ENCODE measurements at regions not wholly inside any gene's neighbourhood (a gene's known extent, or its start where the extent isn't known, plus 50 kb on each side); places are given as distances from the start of the nearest gene placed in this dataset.

GRCh38 chr3:175890066-175890465 lies 1030.9 kb downstream of the NAALADL2 start:
- H3K4me1 Mint-ChIP-seq, result no peaks in the 10 kb centered on the region
- no peak overlapping the region for H4K91ac ChIP-seq (ENCODE audit: insufficient read length, low read depth, low read length)
- no peak overlapping the region for H2BK12ac ChIP-seq (ENCODE audit: insufficient read length, low read depth, low read length)
- no peak overlapping the region for H3K14ac ChIP-seq (ENCODE audit: insufficient read depth, low read length)
- no peak overlapping the region for H3K4ac ChIP-seq (ENCODE audit: low read depth, low read length)
- H3K27ac Mint-ChIP-seq, result no peak overlapping the region
- no peak overlapping the region for H3K4me2 ChIP-seq (ENCODE audit: insufficient read depth, insufficient read length, low read length)
- no peaks in the 10 kb centered on the region; a peak in 1 of 5 replicates for H3K9me3 Mint-ChIP-seq
- no CpG with 5 or more reads among the region's 4 CpGs for WGBS (ENCODE audit: extremely low coverage, insufficient read length, low lambda C conversion rate)
- TF ChIP-seq, protein P1, sequence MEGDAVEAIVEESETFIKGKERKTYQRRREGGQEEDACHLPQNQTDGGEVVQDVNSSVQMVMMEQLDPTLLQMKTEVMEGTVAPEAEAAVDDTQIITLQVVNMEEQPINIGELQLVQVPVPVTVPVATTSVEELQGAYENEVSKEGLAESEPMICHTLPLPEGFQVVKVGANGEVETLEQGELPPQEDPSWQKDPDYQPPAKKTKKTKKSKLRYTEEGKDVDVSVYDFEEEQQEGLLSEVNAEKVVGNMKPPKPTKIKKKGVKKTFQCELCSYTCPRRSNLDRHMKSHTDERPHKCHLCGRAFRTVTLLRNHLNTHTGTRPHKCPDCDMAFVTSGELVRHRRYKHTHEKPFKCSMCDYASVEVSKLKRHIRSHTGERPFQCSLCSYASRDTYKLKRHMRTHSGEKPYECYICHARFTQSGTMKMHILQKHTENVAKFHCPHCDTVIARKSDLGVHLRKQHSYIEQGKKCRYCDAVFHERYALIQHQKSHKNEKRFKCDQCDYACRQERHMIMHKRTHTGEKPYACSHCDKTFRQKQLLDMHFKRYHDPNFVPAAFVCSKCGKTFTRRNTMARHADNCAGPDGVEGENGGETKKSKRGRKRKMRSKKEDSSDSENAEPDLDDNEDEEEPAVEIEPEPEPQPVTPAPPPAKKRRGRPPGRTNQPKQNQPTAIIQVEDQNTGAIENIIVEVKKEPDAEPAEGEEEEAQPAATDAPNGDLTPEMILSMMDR (conservative IDR thresholded peaks at IDR 0.05), result no peak
- no peak overlapping the region for H3K9ac ChIP-seq (ENCODE audit: extremely low read depth, insufficient read length, low read length)
- no peak for DNase-seq
- H3K9me3 ChIP-seq (ENCODE audit: control insufficient read depth, low read depth, low read length), result no peaks in the 10 kb centered on the region
- H2BK5ac ChIP-seq (ENCODE audit: insufficient read length, low read length), result no peak overlapping the region
- H3K23ac ChIP-seq (ENCODE audit: insufficient read length, low read depth, low read length), result no peak overlapping the region
- H3K18ac ChIP-seq (ENCODE audit: insufficient read length, low read depth, low read length), result no peak overlapping the region
- H3K4me3 Mint-ChIP-seq, result no peak overlapping the region
- no peak overlapping the region for H2BK15ac ChIP-seq (ENCODE audit: low read depth, low read length)
- H3K56ac ChIP-seq (ENCODE audit: insufficient read length, low read depth, low read length), result no peak overlapping the region
- no peaks in the 10 kb centered on the region for H3K23me2 ChIP-seq (ENCODE audit: insufficient read length, low read depth, low read length, poor library complexity, severe bottlenecking)
- H4K5ac ChIP-seq (ENCODE audit: insufficient read length, low read depth, low read length), result no peak overlapping the region
- no peak overlapping the region for H2BK20ac ChIP-seq (ENCODE audit: low read depth, low read length, poor library complexity, severe bottlenecking)
- H2AK5ac ChIP-seq (ENCODE audit: insufficient read length, low read length), result no peak overlapping the region
- H2AFZ ChIP-seq (ENCODE audit: low read length), result no peak overlapping the region
- no peaks in the 10 kb centered on the region for H3K79me1 ChIP-seq (ENCODE audit: insufficient read depth, low read depth, low read length, poor library complexity, severe bottlenecking)
- H3T11ph ChIP-seq (ENCODE audit: low read length), result no peak overlapping the region
- no peaks in the 10 kb centered on the region for H4K20me1 ChIP-seq (ENCODE audit: control insufficient read depth, insufficient read depth, insufficient read length)
- no peak overlapping the region for H4K8ac ChIP-seq (replicated peaks; ENCODE audit: insufficient read length, low read depth, low read length)
- H2BK120ac ChIP-seq (ENCODE audit: low read depth, low read length, poor library complexity, severe bottlenecking), result no peak overlapping the region
- no peaks in the 10 kb centered on the region for H3K27me3 Mint-ChIP-seq (ENCODE audit: low read depth)
- no peaks in the 10 kb centered on the region for H3K79me2 ChIP-seq (ENCODE audit: insufficient read depth, low read length)
- no peaks in the 10 kb centered on the region for H3K27me3 ChIP-seq (ENCODE audit: insufficient read depth, low read length)
- no peak overlapping the region for H3K27ac ChIP-seq (ENCODE audit: insufficient read length, low read depth, low read length)
- H3K36me3 Mint-ChIP-seq (ENCODE audit: insufficient read depth in 1 of 3, low read depth in 3 of 3), result no peaks in the 10 kb centered on the region; a peak in 1 of 7 replicates
- H3K4me1 ChIP-seq (ENCODE audit: insufficient read depth, low read length), result no peaks in the 10 kb centered on the region

Measured in H9 (cell line).